AG04450 (cell line): ENCODE measurements at regions not wholly inside any gene's neighbourhood (a gene's known extent, or its start where the extent isn't known, plus 50 kb on each side); places are given as distances from the start of the nearest gene placed in this dataset.

ENCODE experiments used
- CTCF ChIA-PET: fragments of 300-600, 350-600 bp; formaldehyde crosslinking; extraction: SDS; loops from one replicate; lab custom pipeline; 2022; ENCODE audit warnings: antibody characterized with exemption, inconsistent platforms; lab: Charles Lee
- POLR2A ChIA-PET: fragments of 350-600 bp; formaldehyde crosslinking; extraction: SDS; loops from one replicate; lab custom pipeline; 2021; ENCODE audit warnings: antibody characterized with exemption, inconsistent platforms; lab: Yijun Ruan, JAX
- DNase-seq: peaks from one replicate; pipeline ENCODE4 v3.0.0-alpha.2; 2011; ENCODE audit warnings: low read depth, low spot score
- H3K27ac ChIP-seq: one replicate; pipeline ENCODE4 v1.5.1; 2012; ENCODE audit warnings: low read depth, low read length, control low read depth
- H3K27me3 ChIP-seq: one replicate; pipeline ENCODE4 v1.6.0; 2012; ENCODE audit warnings: low read length; ENCODE audit not compliant: control insufficient read depth, insufficient read depth
- H3K4me3 ChIP-seq: 2 replicates; pipeline ENCODE4 v1.5.1; 2011; ENCODE audit warnings: mild to moderate bottlenecking, low read depth, low read length, control low read depth
- H3K9me3 ChIP-seq: 2 replicates; pipeline ENCODE4 v1.5.1; 2012; ENCODE audit warnings: low read length; ENCODE audit not compliant: control insufficient read depth, insufficient read depth
- CTCF ChIP-seq: IDR thresholded peaks from 2 replicates; pipeline ENCODE4 v1.5.1; 2011; ENCODE audit warnings: low read depth, low read length, control low read depth, inconsistent platforms

GRCh38 chr2:103132536-103133217 is 370.8 kb downstream of the TMEM182 start:
- POLR2A ChIA-PET: no interaction called here
- no peak for TF ChIP-seq CTCF

GRCh38 chr2:103135679-103136078 is 373.8 kb downstream of the TMEM182 start:
- no peak overlapping the region for H3K4me3 ChIP-seq
- TF ChIP-seq CTCF: no peak
- H3K27ac ChIP-seq: no peak overlapping the region
- POLR2A ChIA-PET: no interaction called here
- H3K9me3 ChIP-seq: peaks cover 25% of the 10 kb centered on the region
- DNase-seq: no peak
- CTCF ChIA-PET: no interaction called here
- H3K27me3 ChIP-seq: no peaks in the 10 kb centered on the region

More at GRCh38 chr2:103132536-103133217, 370.8 kb downstream of the TMEM182 start:
- Histone ChIP-seq H3K9me3 (peaks cover 15% of the 10 kb centered on the region), H3K27me3 (no peaks in the 10 kb centered on the region), H3K4me3 (no peak overlapping the region), H3K27ac (no peak overlapping the region)
- DNase-seq: no peak
- CTCF ChIA-PET: no interaction called here

- DNase-seq: no peak
- TF ChIP-seq CTCF: no peak
- POLR2A ChIA-PET: no interaction called here
- no peak overlapping the region for H3K4me3 ChIP-seq
- peaks cover 26% of the 10 kb centered on the region for H3K9me3 ChIP-seq
- CTCF ChIA-PET: no interaction called here
- H3K27ac ChIP-seq: no peak overlapping the region
- H3K27me3 ChIP-seq: no peaks in the 10 kb centered on the region
Measured at GRCh38 chr2:103138123-103138901, 376.5 kb downstream of the TMEM182 start.

GRCh38 chr2:103139628-103140268 is 377.9 kb downstream of the TMEM182 start:
- ChIA-PET CTCF (no interaction called here), POLR2A (no interaction called here)
- H3K4me3 ChIP-seq: no peak overlapping the region
- H3K27ac ChIP-seq: no peak overlapping the region
- H3K9me3 ChIP-seq: peaks cover 26% of the 10 kb centered on the region
- no peaks in the 10 kb centered on the region for H3K27me3 ChIP-seq
- TF ChIP-seq CTCF: no peak
- no peak for DNase-seq

GRCh38 chr2:103144837-103145236 is 383.0 kb downstream of the TMEM182 start:
- no peaks in the 10 kb centered on the region for H3K27me3 ChIP-seq
- ChIA-PET POLR2A (no interaction called here), CTCF (no interaction called here)
- TF ChIP-seq CTCF: no peak
- no peak for DNase-seq
- no peak overlapping the region for H3K4me3 ChIP-seq
- peaks cover 6% of the 10 kb centered on the region for H3K9me3 ChIP-seq
- no peak overlapping the region for H3K27ac ChIP-seq
